ENCODE measurements at regions not wholly inside any gene's neighbourhood (a gene's known extent, or its start where the extent isn't known, plus 50 kb on each side); places are given as distances from the start of the nearest gene placed in this dataset.

DNA sequence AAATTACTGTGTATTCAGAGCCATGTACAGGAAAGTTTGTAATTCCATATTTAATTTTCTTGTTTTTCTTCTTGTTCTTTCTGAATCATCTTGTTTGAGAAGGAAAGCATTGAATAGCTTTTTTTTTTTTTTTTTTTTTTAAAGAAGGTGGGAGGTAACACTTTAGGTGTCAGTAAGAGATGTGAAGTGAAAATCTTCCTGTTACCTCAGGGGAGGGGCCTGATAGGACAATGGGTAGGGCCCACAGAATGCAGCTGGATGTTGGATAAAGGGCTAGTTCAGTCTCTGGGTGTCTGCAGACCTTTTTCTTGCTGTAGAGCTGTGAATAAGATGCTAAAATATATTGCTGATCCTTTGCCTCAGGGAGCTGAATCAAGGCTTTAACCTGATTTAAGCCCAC, 317.4 kb downstream of the MAN2A1 start:
- Histone ChIP-seq H3K4me1 (no peaks in the 10 kb centered on the region), H3K27ac (no peak overlapping the region), H3K4me3 (no peak overlapping the region), H3K27me3 (no peaks in the 10 kb centered on the region), H3K36me3 (ENCODE audit: low read depth, missing control alignments) (no peaks in the 10 kb centered on the region), H3K9me3 (no peaks in the 10 kb centered on the region)
- no peak for DNase-seq
- TF ChIP-seq, protein P1, sequence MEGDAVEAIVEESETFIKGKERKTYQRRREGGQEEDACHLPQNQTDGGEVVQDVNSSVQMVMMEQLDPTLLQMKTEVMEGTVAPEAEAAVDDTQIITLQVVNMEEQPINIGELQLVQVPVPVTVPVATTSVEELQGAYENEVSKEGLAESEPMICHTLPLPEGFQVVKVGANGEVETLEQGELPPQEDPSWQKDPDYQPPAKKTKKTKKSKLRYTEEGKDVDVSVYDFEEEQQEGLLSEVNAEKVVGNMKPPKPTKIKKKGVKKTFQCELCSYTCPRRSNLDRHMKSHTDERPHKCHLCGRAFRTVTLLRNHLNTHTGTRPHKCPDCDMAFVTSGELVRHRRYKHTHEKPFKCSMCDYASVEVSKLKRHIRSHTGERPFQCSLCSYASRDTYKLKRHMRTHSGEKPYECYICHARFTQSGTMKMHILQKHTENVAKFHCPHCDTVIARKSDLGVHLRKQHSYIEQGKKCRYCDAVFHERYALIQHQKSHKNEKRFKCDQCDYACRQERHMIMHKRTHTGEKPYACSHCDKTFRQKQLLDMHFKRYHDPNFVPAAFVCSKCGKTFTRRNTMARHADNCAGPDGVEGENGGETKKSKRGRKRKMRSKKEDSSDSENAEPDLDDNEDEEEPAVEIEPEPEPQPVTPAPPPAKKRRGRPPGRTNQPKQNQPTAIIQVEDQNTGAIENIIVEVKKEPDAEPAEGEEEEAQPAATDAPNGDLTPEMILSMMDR (IDR thresholded peaks at IDR 0.05): no peak
- no peak for TF ChIP-seq POLR2A (IDR thresholded peaks at IDR 0.05)
- intact Hi-C loops (cut with DNase I; ENCODE audit: low total_unique reads): no loop called here

- Histone ChIP-seq H3K36me3 (ENCODE audit: low read depth, missing control alignments) (no peaks in the 10 kb centered on the region), H3K4me3 (no peak overlapping the region), H3K4me1 (no peaks in the 10 kb centered on the region), H3K27me3 (no peaks in the 10 kb centered on the region), H3K9me3 (no peaks in the 10 kb centered on the region), H3K27ac (no peak overlapping the region)
- intact Hi-C loops (cut with DNase I; ENCODE audit: low total_unique reads): no loop called here
- WGBS, 2 donors: 69 to 79% methylated on average over 4 of the region's 4 CpGs
- no peak for DNase-seq
- TF ChIP-seq POLR2A (IDR thresholded peaks at IDR 0.05): no peak
- TF ChIP-seq, protein P1 (IDR thresholded peaks at IDR 0.05): no peak
Measured at GRCh38 chr5:110008131-110008530, 318.4 kb downstream of the MAN2A1 start.

DNA sequence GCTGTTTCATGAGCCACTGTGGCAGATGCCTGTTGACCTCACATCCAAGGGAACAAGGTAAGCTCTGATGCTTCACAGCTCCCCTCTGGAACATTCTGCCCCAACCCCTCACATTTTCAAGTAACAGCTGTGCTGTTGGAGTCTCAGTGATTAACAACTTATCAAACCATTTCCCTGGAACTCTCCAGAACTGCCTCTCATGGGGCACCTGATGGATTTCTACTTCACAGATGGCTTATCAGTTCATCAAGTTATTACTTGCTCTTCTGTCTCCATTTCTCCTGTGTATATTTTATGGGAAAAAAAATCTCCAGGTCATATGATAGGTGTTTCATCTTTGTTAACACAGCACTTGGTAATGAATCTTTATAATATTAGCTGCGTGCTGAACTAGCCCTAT, 322.4 kb downstream of the MAN2A1 start:
- WGBS, 2 donors: 96 to 97% methylated on average over 1 of the region's 1 CpG
- TF ChIP-seq POLR2A (IDR thresholded peaks at IDR 0.05): no peak
- TF ChIP-seq, protein P1 (IDR thresholded peaks at IDR 0.05): no peak

GRCh38 chr5:110013017-110013416, 323.3 kb downstream of the MAN2A1 start:
- Histone ChIP-seq H3K36me3 (ENCODE audit: low read depth, missing control alignments) (no peaks in the 10 kb centered on the region), H3K4me1 (no peaks in the 10 kb centered on the region), H3K27me3 (no peaks in the 10 kb centered on the region), H3K27ac (no peak overlapping the region), H3K4me3 (no peak overlapping the region), H3K9me3 (no peaks in the 10 kb centered on the region)
- intact Hi-C loops (cut with DNase I; ENCODE audit: low total_unique reads): no loop called here
- TF ChIP-seq, protein P1 (IDR thresholded peaks at IDR 0.05): no peak
- no peak for DNase-seq

More for the DNA sequence above, 322.4 kb downstream of the MAN2A1 start:
- DNase-seq: no peak
- no peaks in the 10 kb centered on the region for H3K4me1 ChIP-seq
- no peak overlapping the region for H3K4me3 ChIP-seq
- H3K36me3 ChIP-seq (ENCODE audit: low read depth, missing control alignments): no peaks in the 10 kb centered on the region
- intact Hi-C loops (cut with DNase I; ENCODE audit: low total_unique reads): no loop called here
- H3K27ac ChIP-seq: no peak overlapping the region
- H3K27me3 ChIP-seq: no peaks in the 10 kb centered on the region
- H3K9me3 ChIP-seq: no peaks in the 10 kb centered on the region

DNA sequence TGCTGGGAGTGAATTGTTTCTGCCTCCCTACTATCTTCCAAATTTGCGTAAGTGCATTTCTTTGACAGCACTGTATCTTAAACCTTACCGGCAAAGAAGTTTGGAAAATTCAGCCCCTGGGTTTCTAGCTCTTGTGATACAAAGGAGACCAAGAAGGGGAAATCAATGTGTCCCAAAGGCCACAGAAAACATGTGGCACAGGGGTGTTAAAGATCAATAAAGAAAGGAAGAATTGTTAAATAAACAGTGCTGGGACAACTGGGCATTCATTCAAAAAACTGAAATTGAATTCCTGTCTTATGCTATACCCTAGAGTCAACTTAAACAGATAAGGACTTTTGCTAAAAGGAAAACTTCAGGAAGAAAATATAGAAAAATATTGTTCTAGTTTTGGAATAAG, 328.1 kb downstream of the MAN2A1 start:
- H3K4me1 ChIP-seq: no peaks in the 10 kb centered on the region
- H3K36me3 ChIP-seq (ENCODE audit: low read depth, missing control alignments): no peaks in the 10 kb centered on the region
- TF ChIP-seq, protein P1 (IDR thresholded peaks at IDR 0.05): no peak
- TF ChIP-seq POLR2A (IDR thresholded peaks at IDR 0.05): no peak
- DNase-seq: no peak
- no peaks in the 10 kb centered on the region for H3K27me3 ChIP-seq
- H3K9me3 ChIP-seq: no peaks in the 10 kb centered on the region
- 90 to 95% methylated on average over 2 of the region's 2 CpGs for WGBS, 2 donors
- intact Hi-C loops (cut with DNase I; ENCODE audit: low total_unique reads): no loop called here
- no peak overlapping the region for H3K27ac ChIP-seq
- no peak overlapping the region for H3K4me3 ChIP-seq

All from testis (tissue), 2 donors.